ENCODE measurements at regions not wholly inside any gene's neighbourhood (a gene's known extent, or its start where the extent isn't known, plus 50 kb on each side); places are given as distances from the start of the nearest gene placed in this dataset.
A peak's percentile ranks its signal among the peaks of the same experiment; 100 is the strongest.
"Not testable (repeated sequence)": the region's sequence is repeated elsewhere in the genome, so short reads cannot be mapped to it uniquely, and the experiment has no call there.

- no peak for DNase-seq (ENCODE audit: low spot score)
These were observed 81.1 kb downstream of the ARL6IP4 start for GRCh38 chr12:123061441-123062205.

GRCh38 chr12:123059500-123059899 lies 79.0 kb downstream of the ARL6IP4 start:
- DNase-seq (ENCODE audit: low spot score), result no peak

- DNase-seq (ENCODE audit: low spot score), result no peak
These were observed 78.5 kb downstream of the ARL6IP4 start for GRCh38 chr12:123058980-123059379.

DNA sequence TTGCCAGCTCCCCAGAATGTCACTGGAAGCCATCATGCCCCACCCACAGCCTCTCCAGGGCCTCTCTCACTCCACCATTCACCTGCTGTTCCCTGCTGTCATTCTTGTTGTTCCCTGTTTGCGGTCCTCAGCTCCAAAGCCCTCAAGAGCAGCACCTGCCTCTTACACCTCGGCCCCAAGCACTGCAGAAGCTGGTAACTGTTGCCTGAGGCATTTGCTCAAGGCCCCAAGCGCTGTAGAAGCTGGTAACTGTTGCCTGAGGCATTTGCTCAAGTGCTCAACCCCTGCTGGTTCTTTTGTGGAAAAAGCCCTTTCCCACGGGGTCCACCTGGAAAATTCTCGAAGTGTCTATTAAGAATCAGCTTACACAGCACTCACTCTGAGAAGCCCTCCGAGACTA lies 78.0 kb downstream of the ARL6IP4 start:
- DNase-seq (ENCODE audit: low spot score), result no peak

- no peak for DNase-seq (ENCODE audit: low spot score)
These were observed 77.2 kb downstream of the ARL6IP4 start for GRCh38 chr12:123057513-123058265.

- DNase-seq (ENCODE audit: low spot score), result no peak
These were observed 76.2 kb downstream of the ARL6IP4 start for GRCh38 chr12:123056709-123057108.

DNA sequence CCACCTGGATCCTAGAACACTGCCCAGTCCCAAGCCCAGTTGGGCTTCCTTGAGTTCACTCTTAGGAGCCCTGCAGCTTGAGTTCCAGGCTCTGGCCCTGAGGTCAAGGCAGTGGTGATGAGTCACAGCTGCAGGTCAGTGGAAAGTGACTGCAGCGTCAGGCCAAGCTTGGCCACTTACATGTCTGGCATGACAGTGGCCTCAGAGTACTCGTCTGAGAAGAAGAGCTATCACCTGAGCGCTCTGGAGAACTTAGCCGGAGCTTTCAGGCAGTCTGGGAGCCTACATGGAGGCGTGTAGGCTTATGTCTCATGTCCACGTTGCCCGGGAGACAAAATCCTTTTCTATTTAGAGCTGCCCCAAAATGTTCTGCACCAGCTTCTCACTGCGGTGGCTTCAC lies 75.6 kb downstream of the ARL6IP4 start:
- no peak for DNase-seq (ENCODE audit: low spot score)

- no peak for DNase-seq (ENCODE audit: low spot score)
These were observed 74.8 kb downstream of the ARL6IP4 start for GRCh38 chr12:123055281-123055766.

GRCh38 chr12:123054371-123054770 lies 73.9 kb downstream of the ARL6IP4 start:
- DNase-seq (ENCODE audit: low spot score), result no peak

DNA sequence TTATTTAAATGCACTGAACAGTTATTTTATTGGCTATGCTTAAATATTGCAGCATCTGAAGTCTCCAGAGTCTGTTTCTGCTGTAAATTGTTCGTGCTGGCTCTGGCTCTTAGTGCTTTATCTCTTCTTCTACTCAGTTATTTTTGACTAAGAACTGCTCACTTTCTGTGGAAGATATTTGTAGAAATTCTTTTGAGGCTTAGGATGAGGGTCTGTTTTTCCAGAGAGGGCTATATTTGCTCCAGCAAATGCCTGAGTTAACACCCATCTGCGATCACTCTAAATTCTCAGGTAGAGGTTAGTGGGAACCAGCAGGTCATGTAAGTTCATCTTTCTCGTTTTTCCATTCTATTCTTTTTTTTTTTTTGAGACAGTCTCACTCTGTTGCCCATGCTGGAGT lies 71.1 kb downstream of the ARL6IP4 start:
- DNase-seq (ENCODE audit: low spot score), result no peak

DNA sequence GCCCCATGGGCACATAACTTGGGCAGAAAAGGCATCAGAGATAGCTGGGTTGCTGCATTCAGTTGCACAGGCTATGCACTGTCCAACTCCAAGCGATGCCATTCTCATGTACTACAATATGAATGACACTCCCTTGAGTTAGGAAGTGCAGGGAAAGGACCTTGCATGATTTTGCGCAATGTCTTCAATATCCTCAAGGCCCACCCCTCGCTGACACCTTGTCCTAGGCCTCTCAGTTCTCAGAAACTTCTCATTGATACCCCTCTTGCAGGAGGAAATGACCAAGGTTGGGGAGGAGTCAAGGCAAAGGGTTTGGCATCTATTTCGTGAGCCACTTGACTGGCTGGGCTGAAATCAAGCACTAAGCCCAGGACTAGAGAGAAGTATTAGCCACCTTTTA lies 70.4 kb downstream of the ARL6IP4 start:
- no peak for DNase-seq (ENCODE audit: low spot score)

DNA sequence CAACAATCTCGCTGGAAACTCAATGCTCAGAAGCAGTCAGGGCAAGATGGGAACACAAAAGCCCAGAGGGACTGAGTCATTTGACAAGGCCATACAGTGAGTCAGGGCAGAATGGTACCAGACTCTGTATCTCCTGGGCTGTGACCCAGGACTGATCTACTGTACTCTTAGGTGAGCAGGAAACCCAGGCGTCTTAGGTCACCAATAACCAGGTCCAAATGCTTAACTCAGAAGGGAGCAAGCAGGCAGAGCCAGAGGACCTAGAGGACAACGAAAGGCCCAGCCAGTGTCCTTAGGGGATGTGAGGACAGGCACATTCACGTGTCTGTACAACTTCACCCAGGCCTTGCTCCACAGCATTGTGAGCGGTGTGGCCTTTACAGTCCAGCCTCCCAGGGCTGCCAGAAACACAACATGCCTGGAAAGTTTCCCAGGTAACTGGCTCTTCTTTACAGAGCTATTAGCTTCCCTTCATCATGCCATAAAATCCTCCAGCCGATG lies 69.9 kb downstream of the ARL6IP4 start:
- no peak for DNase-seq (ENCODE audit: low spot score)

- no peak for DNase-seq (ENCODE audit: low spot score)
These were observed 69.1 kb downstream of the ARL6IP4 start for GRCh38 chr12:123049398-123050240.

DNA sequence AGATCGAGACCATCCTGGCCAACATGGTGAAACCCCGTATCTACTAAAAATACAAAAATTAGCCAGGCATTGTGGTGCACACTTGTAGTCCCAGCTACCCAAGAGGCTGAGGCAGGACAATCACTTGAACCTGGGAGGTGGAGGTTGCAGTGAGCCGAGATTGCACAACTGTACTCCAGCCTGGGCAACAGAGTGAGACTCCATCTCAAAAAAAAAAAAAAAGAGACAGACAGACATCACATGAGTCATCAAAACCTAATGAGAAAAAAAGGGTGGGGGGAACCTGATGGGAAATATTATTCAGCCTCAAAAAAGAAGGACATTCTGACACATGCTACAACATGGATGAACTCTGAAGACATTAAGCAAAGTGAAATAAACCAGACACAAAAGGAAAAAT lies 67.4 kb downstream of the ARL6IP4 start:
- not testable (repeated sequence) for DNase-seq (ENCODE audit: low spot score)

DNA sequence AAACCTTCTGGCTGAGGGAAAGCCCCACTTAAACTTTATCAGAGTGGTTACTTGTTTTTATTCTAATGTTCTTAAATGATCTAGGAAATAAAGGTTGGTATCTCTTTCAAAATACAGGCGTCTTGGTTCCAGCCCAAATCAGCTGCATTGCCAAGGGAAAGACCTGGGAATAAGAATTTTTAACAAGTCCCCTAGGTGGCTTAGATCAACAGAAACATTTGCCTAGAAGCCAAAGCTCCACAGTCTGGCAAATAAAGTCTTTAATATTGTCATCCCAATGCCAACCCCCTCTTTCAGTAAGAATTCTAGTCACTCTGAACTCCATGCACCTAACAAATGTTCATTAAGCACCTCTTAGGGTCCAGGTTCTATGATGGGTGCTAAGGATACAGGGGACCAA lies 66.8 kb downstream of the ARL6IP4 start:
- no peak for DNase-seq (ENCODE audit: low spot score)

- DNase-seq (ENCODE audit: low spot score), result no peak
These were observed 66.0 kb downstream of the ARL6IP4 start for GRCh38 chr12:123046431-123046830.

- DNase-seq (ENCODE audit: low spot score), result no peak
These were observed 65.2 kb downstream of the ARL6IP4 start for GRCh38 chr12:123045678-123046077.

- no peak for DNase-seq (ENCODE audit: low spot score)
These were observed 63.9 kb downstream of the ARL6IP4 start for GRCh38 chr12:123044351-123044750.

DNA sequence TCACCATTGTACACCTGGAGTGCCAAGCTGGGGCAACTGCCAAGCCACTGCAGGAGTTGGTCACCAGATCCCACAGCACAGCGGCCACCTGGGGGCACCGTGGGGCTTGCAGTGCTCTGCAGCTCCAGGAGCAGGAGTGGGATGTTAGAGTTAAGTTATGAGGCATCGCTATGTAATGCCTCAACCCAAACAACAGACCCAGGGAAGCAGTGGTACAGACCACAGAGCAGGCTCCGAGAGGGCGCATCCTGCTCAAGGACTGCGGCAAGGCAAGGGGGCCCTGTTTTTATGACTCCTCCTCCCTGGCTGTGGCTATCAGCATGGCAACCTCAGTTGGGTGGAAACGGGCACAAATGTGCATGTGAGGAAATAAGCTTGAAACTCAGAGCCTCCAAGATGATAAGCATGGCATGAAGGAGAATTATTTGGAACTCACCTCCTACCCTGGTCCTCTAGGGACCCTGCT lies 63.1 kb downstream of the ARL6IP4 start:
- DNase-seq (ENCODE audit: low spot score), result peak; percentile 51

DNA sequence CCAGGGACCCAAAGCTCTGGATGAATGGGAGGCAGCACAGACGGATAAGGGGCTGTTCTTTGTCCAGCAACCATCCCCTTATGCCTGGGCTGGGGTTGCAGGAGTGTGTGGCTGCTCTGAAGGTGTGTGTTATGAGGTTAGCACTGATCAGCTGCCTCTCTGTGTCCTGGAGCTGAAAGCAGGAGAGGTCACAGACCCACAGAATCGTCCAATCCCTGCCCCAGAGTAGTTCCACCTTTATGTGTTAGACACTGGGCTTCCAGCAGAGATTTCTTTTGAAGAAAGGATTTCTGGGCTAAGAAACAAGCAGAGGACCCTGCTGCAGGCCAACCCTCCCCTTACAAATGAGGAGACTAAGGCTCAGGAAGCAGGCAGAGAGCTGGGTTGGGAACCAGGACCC lies 62.4 kb downstream of the ARL6IP4 start:
- no peak for DNase-seq (ENCODE audit: low spot score)

DNA sequence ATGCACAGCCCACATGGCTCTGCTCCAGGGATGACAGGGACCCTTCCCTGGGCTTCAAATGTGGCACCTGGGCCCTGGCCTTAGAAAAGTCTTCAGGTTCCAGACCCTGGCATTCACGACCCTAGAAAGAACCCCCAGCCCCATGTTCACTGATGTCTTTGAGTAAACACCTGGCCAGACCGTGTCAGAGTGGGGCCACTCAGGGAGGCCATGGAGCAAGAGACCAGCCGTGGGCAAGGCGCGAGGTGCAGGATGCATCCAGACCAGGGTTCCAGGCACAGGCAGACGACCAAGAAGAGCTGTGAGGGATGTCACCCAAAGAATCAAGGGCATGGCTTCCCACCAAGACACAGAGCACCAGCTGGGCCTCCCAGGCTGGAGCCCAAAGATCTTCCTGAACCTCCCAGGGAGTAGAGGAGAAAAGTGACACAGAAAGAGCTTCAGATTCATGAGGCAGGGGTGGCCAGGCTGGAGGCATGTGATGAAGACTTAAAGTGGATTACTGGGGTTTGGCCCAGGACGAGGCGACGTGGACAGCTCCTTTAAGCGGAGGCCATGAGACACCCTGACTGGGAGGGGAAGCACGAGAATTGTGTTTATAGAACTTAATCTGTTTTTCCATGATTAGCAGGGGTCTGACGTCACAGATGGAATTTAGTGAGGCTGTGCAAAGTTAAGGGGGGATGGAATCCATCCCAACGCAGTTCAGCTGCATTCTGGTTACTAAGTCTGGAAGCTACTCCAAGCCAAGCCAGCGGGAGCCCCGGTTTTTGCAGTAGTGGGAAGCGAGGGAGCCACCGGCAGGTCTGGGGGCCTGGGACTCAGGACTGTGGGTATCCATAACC lies 61.6 kb downstream of the ARL6IP4 start:
- no peak for DNase-seq (ENCODE audit: low spot score)
